ENCODE measurements at regions not wholly inside any gene's neighbourhood (a gene's known extent, or its start where the extent isn't known, plus 50 kb on each side); places are given as distances from the start of the nearest gene placed in this dataset.

GRCh38 chr9:91074866-91075265, 273.2 kb downstream of the SYK start:
- ATAC-seq, result no peak
- no peaks in the 10 kb centered on the region for H3K27me3 Mint-ChIP-seq
- H3K27ac Mint-ChIP-seq, result peak overlapping the region; percentile 54

DNA sequence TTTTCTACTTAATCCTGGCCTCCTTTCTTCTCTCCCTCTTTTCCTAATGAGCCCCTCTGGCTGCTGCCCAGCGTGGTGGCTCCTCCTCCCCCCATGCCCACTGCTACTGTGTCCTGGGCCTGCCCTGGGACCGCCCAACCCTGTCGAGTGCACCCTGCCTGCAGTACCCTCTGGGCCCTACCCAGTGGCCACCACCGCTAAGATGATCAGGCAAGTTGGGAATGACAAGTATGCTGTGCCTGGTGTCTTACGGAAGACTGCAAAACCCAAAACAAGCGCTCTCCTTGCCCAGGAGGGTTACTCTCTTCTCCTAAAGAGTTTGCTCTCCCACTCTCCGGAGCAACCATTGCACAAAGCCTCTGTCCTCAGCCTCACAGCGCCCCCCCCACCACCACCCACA, 273.7 kb downstream of the SYK start:
- ATAC-seq, result no peak
- no peak overlapping the region for H3K27ac Mint-ChIP-seq
- peaks cover 6% of the 10 kb centered on the region for H3K4me1 Mint-ChIP-seq
- H3K9me3 Mint-ChIP-seq, result no peaks in the 10 kb centered on the region
- no peaks in the 10 kb centered on the region for H3K36me3 Mint-ChIP-seq
- no peak overlapping the region for H3K4me3 Mint-ChIP-seq
- no peaks in the 10 kb centered on the region for H3K27me3 Mint-ChIP-seq

More at GRCh38 chr9:91074866-91075265, 273.2 kb downstream of the SYK start:
- Mint-ChIP-seq H3K9me3 (no peaks in the 10 kb centered on the region), H3K4me1 (peaks cover 6% of the 10 kb centered on the region), H3K4me3 (no peak overlapping the region), H3K36me3 (no peaks in the 10 kb centered on the region)

GRCh38 chr9:91077624-91078368, 276.2 kb downstream of the SYK start:
- no peak for ATAC-seq
- Mint-ChIP-seq H3K4me3 (no peak overlapping the region), H3K4me1 (no peaks in the 10 kb centered on the region), H3K27me3 (peaks cover 5% of the 10 kb centered on the region), H3K27ac (no peak overlapping the region), H3K36me3 (no peaks in the 10 kb centered on the region), H3K9me3 (peaks cover 3% of the 10 kb centered on the region)

DNA sequence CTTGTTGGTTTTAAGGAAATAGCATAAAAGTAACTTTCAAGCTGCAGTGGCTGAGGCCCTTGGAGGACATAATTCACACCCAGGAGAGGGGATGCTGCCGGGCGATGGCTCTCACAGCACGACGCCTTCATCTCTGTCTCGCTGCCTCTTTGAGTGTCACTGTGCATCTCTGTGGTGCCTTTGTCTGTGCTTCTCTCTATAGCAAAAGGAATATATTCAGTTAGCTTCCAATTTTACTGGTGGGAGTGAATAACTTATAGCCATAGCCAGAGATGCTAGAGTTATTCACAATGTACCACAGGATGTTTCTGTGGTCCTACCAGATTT, 276.7 kb downstream of the SYK start:
- no peak overlapping the region for H3K27ac Mint-ChIP-seq
- no peaks in the 10 kb centered on the region for H3K36me3 Mint-ChIP-seq
- peaks cover 3% of the 10 kb centered on the region for H3K9me3 Mint-ChIP-seq
- H3K27me3 Mint-ChIP-seq, result peaks cover 10% of the 10 kb centered on the region
- H3K4me1 Mint-ChIP-seq, result no peaks in the 10 kb centered on the region
- no peak overlapping the region for H3K4me3 Mint-ChIP-seq
- ATAC-seq, result no peak

DNA sequence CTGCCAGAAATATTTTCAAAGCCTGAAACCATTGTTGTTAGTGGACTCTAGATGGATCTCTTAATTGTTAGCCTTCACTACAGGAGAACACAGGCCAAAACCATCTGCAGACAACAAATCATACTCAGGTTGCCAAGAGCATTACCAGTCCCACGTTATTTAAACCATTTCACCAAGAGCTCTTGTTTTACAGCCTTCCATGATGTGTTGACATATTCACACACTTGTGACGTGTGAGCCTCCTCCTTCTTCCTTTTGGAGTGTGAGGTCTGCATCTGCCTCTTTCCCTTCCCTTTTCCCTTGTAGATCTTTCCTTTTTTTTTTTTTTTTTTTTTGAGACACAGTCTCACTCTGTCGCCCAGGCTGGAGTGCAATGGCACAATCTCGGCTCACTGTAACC, 279.0 kb downstream of the AUH start:
- Mint-ChIP-seq H3K4me1 (no peaks in the 10 kb centered on the region), H3K27me3 (peaks cover 14% of the 10 kb centered on the region), H3K36me3 (no peaks in the 10 kb centered on the region), H3K27ac (no peak overlapping the region), H3K4me3 (no peak overlapping the region), H3K9me3 (peaks cover 3% of the 10 kb centered on the region)
- ATAC-seq, result no peak

GRCh38 chr9:91084896-91085516, 276.7 kb downstream of the AUH start:
- no peak overlapping the region for H3K4me3 Mint-ChIP-seq
- no peak overlapping the region for H3K27ac Mint-ChIP-seq
- peaks cover 14% of the 10 kb centered on the region for H3K27me3 Mint-ChIP-seq
- peaks cover 3% of the 10 kb centered on the region for H3K9me3 Mint-ChIP-seq
- H3K36me3 Mint-ChIP-seq, result no peaks in the 10 kb centered on the region
- ATAC-seq, result no peak
- peaks cover 10% of the 10 kb centered on the region for H3K4me1 Mint-ChIP-seq

DNA sequence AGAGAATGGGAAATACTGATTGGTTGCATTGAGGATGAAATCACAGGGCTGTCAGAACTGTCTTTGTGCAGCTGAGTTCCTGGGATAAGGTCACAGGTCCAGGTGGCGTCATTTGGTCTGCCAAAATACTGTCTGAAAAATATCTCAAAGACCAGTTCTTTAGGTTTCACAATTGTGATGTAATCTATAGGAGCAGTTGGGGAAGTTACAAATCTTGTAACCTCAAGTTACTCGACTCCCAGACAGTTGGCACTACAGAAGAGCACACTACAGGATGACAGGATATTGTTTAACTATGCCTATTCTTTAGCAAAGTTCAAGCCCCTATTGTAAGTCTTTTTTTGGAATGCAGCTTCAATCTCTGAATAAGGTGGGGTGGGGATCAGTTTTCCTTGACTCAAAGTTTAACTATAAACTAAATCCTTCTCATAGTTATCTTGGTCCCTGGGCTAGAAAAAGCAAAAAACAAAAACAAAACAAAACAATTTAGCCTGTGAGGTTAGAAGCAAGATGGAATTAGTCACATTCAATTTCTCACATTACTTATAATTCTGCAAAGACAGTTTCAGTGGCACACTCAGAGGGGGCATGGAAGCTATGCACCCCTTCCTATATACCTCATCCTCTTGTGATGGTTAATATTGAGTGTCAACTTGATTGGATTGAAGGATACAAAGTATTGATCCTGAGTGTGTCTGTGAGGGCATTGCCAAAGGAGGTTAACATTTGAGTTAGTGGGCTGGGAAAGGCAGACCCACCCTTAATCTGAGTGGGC, 276.0 kb downstream of the AUH start:
- Mint-ChIP-seq H3K4me3 (no peak overlapping the region), H3K4me1 (peaks cover 17% of the 10 kb centered on the region), H3K36me3 (no peaks in the 10 kb centered on the region), H3K9me3 (peaks cover 3% of the 10 kb centered on the region), H3K27ac (no peak overlapping the region), H3K27me3 (peaks cover 14% of the 10 kb centered on the region)
- ATAC-seq, result no peak

DNA sequence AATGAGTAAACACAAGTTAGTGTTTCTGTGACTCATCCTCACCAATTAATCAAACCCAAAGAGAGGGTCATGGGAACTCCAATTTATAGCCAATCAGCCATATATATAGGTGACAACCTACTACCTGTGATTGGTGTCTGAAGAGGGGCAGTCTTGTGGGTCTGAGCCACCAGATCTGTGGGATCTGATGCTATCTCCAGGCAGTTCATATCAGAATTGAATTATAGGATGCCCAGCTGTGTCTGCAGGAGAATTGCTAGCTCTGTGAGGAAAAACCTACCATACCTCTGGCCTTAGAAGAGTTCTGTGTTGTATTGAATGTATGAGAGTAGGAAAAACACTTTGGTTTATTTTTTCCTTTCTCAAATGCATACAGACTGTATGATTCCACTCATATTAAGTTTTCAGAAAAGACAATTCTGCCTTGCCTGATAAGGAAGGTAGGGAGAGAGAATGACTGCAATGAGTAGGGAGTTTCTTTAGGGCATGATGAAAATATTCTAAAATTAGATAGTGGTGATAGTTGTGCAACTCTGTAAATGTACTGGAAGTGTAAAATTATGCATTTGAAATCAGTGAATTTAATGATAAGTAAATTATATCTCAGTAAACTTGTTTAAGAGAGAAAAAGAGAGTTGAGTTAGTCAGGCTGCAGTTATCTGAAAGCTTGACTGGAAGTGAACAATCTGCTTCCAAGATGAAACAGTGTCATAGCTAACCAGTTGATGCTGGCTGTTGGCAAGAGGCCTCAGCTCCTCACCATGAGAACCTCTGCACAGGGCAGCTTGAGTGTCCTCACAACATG, 274.9 kb downstream of the AUH start:
- H3K4me3 Mint-ChIP-seq, result no peak overlapping the region
- H3K27me3 Mint-ChIP-seq, result peaks cover 14% of the 10 kb centered on the region
- H3K36me3 Mint-ChIP-seq, result no peaks in the 10 kb centered on the region
- peak overlapping the region; percentile 35 for H3K27ac Mint-ChIP-seq
- peaks cover 25% of the 10 kb centered on the region for H3K4me1 Mint-ChIP-seq
- H3K9me3 Mint-ChIP-seq, result peaks cover 3% of the 10 kb centered on the region
- no peak for ATAC-seq

- no peaks in the 10 kb centered on the region for H3K36me3 Mint-ChIP-seq
- no peak for ATAC-seq
- H3K4me1 Mint-ChIP-seq, result peaks cover 31% of the 10 kb centered on the region
These were observed 274.3 kb downstream of the AUH start for GRCh38 chr9:91087462-91087759.

GRCh38 chr9:91089405-91090129, 272.2 kb downstream of the AUH start:
- H3K27ac Mint-ChIP-seq, result peak overlapping the region; percentile 60
- H3K4me3 Mint-ChIP-seq, result no peak overlapping the region
- peaks cover 33% of the 10 kb centered on the region for H3K4me1 Mint-ChIP-seq
- ATAC-seq, result peak; percentile 71
- no peaks in the 10 kb centered on the region for H3K27me3 Mint-ChIP-seq
- H3K9me3 Mint-ChIP-seq, result peaks cover 6% of the 10 kb centered on the region
- H3K36me3 Mint-ChIP-seq, result peaks cover 9% of the 10 kb centered on the region

More at GRCh38 chr9:91087462-91087759, 274.3 kb downstream of the AUH start:
- Mint-ChIP-seq H3K4me3 (no peak overlapping the region), H3K27ac (peak overlapping the region; percentile 35), H3K9me3 (peaks cover 3% of the 10 kb centered on the region), H3K27me3 (peaks cover 13% of the 10 kb centered on the region)

DNA sequence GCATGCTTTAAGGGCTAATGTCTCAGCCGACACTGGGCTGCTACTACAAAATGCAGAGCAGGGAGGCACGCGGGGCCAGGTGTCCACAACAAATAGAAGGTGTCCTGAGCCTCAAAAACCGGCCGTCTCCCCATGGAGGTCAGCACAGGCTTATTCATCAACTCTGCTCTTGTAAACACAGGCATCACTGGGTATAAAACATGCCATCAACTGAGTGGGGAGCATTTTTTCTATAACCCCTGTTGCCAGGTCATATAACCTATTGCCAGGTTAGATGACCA, 271.6 kb downstream of the AUH start:
- Mint-ChIP-seq H3K4me1 (peaks cover 33% of the 10 kb centered on the region), H3K9me3 (peaks cover 6% of the 10 kb centered on the region), H3K4me3 (no peak overlapping the region), H3K36me3 (peaks cover 14% of the 10 kb centered on the region), H3K27ac (peak overlapping the region; percentile 60), H3K27me3 (no peaks in the 10 kb centered on the region)
- ATAC-seq, result no peak

- Mint-ChIP-seq H3K4me3 (no peak overlapping the region), H3K27me3 (no peaks in the 10 kb centered on the region), H3K9me3 (peaks cover 6% of the 10 kb centered on the region), H3K27ac (peak overlapping the region; percentile 65), H3K4me1 (peaks cover 33% of the 10 kb centered on the region), H3K36me3 (peaks cover 14% of the 10 kb centered on the region)
- ATAC-seq, result peak; percentile 64
These were observed 269.5 kb downstream of the AUH start for GRCh38 chr9:91092214-91092613.

GRCh38 chr9:91094324-91095088, 267.2 kb downstream of the AUH start:
- Mint-ChIP-seq H3K9me3 (peaks cover 6% of the 10 kb centered on the region), H3K36me3 (peaks cover 14% of the 10 kb centered on the region), H3K27me3 (no peaks in the 10 kb centered on the region), H3K4me1 (peaks cover 31% of the 10 kb centered on the region), H3K27ac (peak overlapping the region; percentile 28), H3K4me3 (no peak overlapping the region)
- ATAC-seq, result no peak

GRCh38 chr9:91098203-91098850, 263.4 kb downstream of the AUH start:
- Mint-ChIP-seq H3K9me3 (peaks cover 6% of the 10 kb centered on the region), H3K4me1 (peaks cover 32% of the 10 kb centered on the region), H3K27me3 (no peaks in the 10 kb centered on the region), H3K4me3 (no peak overlapping the region), H3K36me3 (peaks cover 14% of the 10 kb centered on the region), H3K27ac (no peak overlapping the region)
- no peak for ATAC-seq

Data from stimulated activated memory B cell treated with anti-CD40 and anti-IgM and Interleukin-4, amounts not matched to agents 10 μg/mL and 1 μg/mL and 100 μg/mL, for 72 hours (primary cell).